PC-9 (cell line): ENCODE measurements at regions not wholly inside any gene's neighbourhood (a gene's known extent, or its start where the extent isn't known, plus 50 kb on each side); places are given as distances from the start of the nearest gene placed in this dataset.

ENCODE experiments used
- CTCF ChIP-seq: fragments of 200-600 bp; sonication (generic); conservative IDR thresholded peaks from 2 replicates; pipeline ENCODE4 v1.6.1; 2017; ENCODE audit warnings: mixed run types, antibody characterized with exemption, mild to moderate bottlenecking, moderate library complexity
- EZH2 ChIP-seq: fragments of 200-600 bp; sonication (generic); IDR thresholded peaks from 2 replicates; pipeline ENCODE4 v1.8.0; 2017; ENCODE audit warnings: antibody characterized with exemption, low read depth

GRCh38 chr2:185644828-185645227 is 93.8 kb upstream of the FSIP2 start:
- no peak for TF ChIP-seq CTCF
- TF ChIP-seq EZH2 = no peak
